Activated CD4-positive, alpha-beta T cell treated with anti-CD3 and anti-CD28 coated beads, Interleukin-2, amount 10 ng/mL, durations not matched to agents 7 days and 5 days (primary cell): ENCODE measurements at regions not wholly inside any gene's neighbourhood (a gene's known extent, or its start where the extent isn't known, plus 50 kb on each side); places are given as distances from the start of the nearest gene placed in this dataset.
"Not testable (repeated sequence)": the region's sequence is repeated elsewhere in the genome, so short reads cannot be mapped to it uniquely, and the experiment has no call there.

Experiments
- CTCF ChIA-PET: fragments of 350-600 bp; sonication (Branson Sonifier 250); formaldehyde crosslinking; loops from one replicate; lab custom pipeline; 2021; ENCODE audit warnings: antibody characterized with exemption; lab: Charles Lee
- POLR2A ChIA-PET: fragments of 350-600 bp; sonication (Branson Sonifier 250); formaldehyde crosslinking; loops from one replicate; lab custom pipeline; 2021; ENCODE audit warnings: antibody characterized with exemption; lab: Charles Lee
- DNase-seq: peaks from one replicate; pipeline ENCODE4 v3.0.0-alpha.2; 2020
- H3K27ac Mint-ChIP-seq: one replicate; pipeline ENCODE4 v1.8.0; 2021; ENCODE audit warnings: mild to moderate bottlenecking, moderate library complexity, mixed read lengths
- H3K27me3 Mint-ChIP-seq: one replicate; pipeline ENCODE4 v1.8.0; 2021; ENCODE audit warnings: mixed read lengths
- H3K36me3 Mint-ChIP-seq: one replicate; pipeline ENCODE4 v1.8.0; 2021; ENCODE audit warnings: low read depth, mixed read lengths
- H3K4me1 Mint-ChIP-seq: one replicate; pipeline ENCODE4 v1.8.0; 2021; ENCODE audit warnings: mixed read lengths
- H3K4me3 Mint-ChIP-seq: one replicate; pipeline ENCODE4 v1.8.0; 2021; ENCODE audit warnings: mild to moderate bottlenecking, moderate library complexity, mixed read lengths
- H3K9me3 Mint-ChIP-seq: one replicate; pipeline ENCODE4 v1.8.0; 2021; ENCODE audit warnings: mixed read lengths

DNA sequence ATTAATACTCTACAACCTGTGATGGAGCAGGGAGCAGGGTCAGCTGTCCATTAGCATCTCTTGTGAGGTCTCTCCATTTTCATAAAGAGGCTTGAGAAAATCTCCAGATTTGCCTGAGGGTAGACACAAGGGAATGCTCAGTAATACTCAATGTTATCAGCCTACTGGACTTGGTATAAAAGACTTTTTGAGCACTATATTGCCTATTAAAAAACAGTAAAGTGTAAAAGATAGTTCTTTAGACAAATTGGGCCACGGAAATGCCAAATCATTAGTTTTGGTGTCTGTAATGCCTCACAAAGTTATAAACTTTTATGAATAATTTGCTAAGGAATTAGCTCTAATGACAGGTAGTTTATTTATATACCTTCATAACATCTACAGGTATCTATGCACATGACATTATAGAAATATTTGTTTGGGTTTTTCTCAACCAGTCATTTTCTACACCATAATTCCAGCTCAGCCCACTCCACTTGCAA, 1524.9 kb upstream of the TPTE start:
- H3K4me3 Mint-ChIP-seq, H3K4me1 Mint-ChIP-seq, H3K27me3 Mint-ChIP-seq, CTCF ChIA-PET, POLR2A ChIA-PET, H3K27ac Mint-ChIP-seq, H3K36me3 Mint-ChIP-seq, DNase-seq: not testable (repeated sequence)
- H3K9me3 Mint-ChIP-seq = peaks cover 47% of the 10 kb centered on the region

DNA sequence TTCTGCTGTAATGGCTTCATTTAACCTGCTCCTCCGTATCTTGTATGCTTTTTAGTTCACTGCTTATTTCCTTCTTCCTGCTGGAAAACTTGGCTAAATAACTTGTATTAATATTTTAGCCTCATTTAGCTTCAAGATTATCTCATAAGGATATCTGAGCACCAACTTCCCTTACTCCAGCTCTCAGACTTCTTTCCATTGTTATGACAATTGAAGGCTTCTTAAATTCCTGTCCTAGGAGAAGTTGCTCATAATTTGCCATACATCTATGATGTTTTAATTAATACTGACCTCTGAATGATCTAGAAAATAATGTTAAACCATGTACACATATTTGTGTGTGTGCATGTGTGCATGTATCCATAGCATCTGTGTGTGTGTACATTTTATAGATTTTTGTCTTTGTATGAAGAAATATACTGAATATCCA, 1524.4 kb upstream of the TPTE start:
- H3K4me3 Mint-ChIP-seq = no peak overlapping the region
- CTCF ChIA-PET = no interaction called here
- POLR2A ChIA-PET = no interaction called here
- peaks cover 44% of the 10 kb centered on the region for H3K9me3 Mint-ChIP-seq
- H3K27me3 Mint-ChIP-seq = no peaks in the 10 kb centered on the region
- H3K4me1 Mint-ChIP-seq = no peaks in the 10 kb centered on the region
- no peak overlapping the region for H3K27ac Mint-ChIP-seq
- DNase-seq = no peak
- H3K36me3 Mint-ChIP-seq = no peaks in the 10 kb centered on the region

DNA sequence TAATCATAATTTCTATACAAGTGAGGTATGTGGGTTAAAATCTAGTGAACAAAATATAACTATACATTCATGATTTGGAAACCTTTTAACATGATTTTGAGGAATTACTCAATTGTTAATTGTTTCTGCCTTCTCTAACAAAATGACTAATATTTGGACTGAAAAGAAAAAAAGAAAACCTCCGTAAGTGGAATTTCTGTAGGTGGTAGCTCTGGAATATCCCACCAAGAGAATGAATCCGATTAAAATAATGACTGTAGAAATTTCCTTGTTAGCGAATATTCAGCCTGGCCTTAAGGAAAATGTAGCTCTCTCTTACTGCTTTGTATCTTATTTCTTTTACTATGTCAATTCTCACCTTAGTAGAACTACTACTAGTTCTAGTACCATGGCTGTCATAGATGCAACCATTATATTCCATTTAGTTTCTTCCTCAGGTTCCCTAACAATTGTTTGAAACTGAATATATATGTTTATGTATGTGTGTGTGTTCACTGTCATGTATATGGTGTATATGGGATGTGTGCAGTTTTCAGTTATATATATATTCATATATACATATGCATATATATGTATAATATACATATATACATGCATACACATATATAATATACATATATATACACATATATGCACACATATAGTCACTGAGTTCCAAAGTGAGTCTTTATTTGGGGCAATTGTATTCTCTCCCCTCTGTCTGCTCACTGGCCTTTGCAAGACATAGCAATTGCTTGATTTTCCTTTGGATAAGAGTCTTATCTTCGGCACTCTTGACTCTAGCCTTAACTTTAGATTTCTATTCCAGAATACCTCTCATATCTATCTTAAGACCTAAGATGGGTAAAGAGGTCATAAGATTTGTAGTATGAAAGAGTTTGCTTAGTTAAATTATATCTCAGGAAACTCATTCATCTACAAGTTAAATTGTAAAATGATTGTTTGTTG, 1523.7 kb upstream of the TPTE start:
- CTCF ChIA-PET, H3K27ac Mint-ChIP-seq, H3K4me3 Mint-ChIP-seq, H3K36me3 Mint-ChIP-seq, DNase-seq, H3K27me3 Mint-ChIP-seq, H3K4me1 Mint-ChIP-seq, POLR2A ChIA-PET: not testable (repeated sequence)
- peaks cover 41% of the 10 kb centered on the region for H3K9me3 Mint-ChIP-seq

DNA sequence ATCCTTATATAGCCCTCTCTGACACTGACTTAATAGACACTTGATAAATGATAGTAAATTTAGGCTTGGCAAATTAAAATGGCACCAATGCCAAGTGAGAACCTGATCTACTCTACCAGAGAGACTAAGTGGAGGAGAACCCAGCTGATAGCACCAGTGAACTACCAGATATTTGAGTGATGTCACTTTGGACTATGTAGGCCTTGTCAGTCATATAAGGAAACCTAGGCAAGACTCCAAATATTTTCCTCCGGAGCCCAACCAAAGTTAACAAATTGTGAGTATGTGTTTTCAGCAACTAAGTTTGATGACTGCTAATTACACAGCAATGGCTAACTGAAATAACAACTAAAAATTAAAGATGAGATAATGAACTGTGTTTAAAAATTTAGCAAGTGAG, 1522.9 kb upstream of the TPTE start:
- H3K36me3 Mint-ChIP-seq, H3K4me1 Mint-ChIP-seq, DNase-seq, H3K27ac Mint-ChIP-seq, CTCF ChIA-PET, H3K27me3 Mint-ChIP-seq, POLR2A ChIA-PET, H3K4me3 Mint-ChIP-seq: not testable (repeated sequence)
- H3K9me3 Mint-ChIP-seq = peaks cover 38% of the 10 kb centered on the region

DNA sequence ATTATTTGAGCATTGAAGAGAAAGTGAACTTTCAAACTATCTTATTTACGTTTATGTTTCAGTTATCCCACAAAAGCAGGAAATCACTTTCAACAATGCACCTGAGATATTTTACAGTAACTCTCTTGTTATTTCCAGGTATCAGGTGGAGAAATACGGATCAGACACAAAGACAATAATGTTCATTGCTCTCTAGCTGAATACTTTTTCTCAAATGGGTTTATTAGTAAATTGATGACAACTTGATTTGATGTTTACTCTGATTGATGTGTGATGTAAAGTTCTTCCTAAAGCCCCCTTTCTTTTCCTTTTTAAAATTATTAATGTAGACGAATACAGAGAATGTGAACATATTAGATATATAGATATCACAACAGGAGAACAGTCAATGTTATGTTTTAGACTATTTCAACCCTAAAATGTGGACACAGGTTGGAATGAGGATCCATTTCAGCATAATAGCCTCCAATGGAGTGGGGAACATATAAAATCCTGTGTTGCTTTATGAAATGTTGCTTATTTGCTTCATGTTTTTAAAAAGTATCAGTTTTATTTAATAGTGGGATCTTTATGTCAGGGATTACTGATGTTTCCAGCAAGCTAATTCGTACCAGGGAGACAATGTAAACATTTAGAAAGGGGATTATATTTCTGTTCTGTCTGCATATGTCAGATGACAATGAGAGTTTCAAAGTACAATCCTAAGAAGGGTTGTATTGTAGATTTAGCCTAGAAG, 1522.3 kb upstream of the TPTE start:
- ChIA-PET POLR2A (no interaction called here), CTCF (no interaction called here)
- H3K4me1 Mint-ChIP-seq = no peaks in the 10 kb centered on the region
- no peaks in the 10 kb centered on the region for H3K36me3 Mint-ChIP-seq
- peaks cover 38% of the 10 kb centered on the region for H3K9me3 Mint-ChIP-seq
- H3K27ac Mint-ChIP-seq = no peak overlapping the region
- no peak for DNase-seq
- H3K4me3 Mint-ChIP-seq = no peak overlapping the region
- H3K27me3 Mint-ChIP-seq = no peaks in the 10 kb centered on the region

DNA sequence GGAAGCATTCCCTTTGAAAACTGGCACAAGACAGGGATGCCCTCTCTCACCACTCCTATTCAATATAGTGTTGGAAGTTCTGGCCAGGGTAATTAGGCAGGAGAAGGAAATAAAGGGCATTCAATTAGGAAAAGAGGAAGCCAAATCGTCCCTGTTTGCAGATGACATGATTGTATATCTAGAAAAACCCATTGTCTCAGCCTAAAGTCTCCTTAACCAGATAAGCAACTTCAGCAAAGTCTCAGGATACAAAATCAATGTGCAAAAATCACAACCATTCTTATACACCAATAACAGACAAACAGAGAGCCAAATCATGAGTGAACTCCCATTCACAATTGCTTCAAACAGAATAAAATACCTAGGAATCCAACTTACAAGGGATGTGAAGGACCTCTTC, 1521.3 kb upstream of the TPTE start:
- DNase-seq, H3K4me1 Mint-ChIP-seq, H3K27ac Mint-ChIP-seq, H3K36me3 Mint-ChIP-seq, H3K4me3 Mint-ChIP-seq, CTCF ChIA-PET, H3K27me3 Mint-ChIP-seq, POLR2A ChIA-PET: not testable (repeated sequence)
- H3K9me3 Mint-ChIP-seq = peaks cover 37% of the 10 kb centered on the region

DNA sequence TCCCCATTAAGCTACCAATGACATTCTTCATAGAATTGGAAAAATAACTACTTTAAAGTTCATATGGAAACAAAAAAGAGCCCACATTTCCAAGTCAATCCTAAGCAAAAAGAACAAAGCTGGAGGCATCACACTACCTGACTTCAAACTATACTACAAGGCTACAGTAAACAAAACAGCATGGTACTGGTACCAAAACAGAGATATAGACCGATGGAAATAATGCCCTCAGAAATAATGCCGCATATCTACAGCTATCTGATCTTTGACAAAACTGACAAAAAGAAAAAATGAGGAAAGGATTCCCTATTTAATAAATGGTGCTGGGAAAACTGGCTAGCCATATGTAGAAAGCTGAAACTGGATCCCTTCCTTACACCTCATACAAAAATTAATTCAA, 1520.7 kb upstream of the TPTE start:
- DNase-seq, H3K4me1 Mint-ChIP-seq, H3K27ac Mint-ChIP-seq, CTCF ChIA-PET, H3K27me3 Mint-ChIP-seq, POLR2A ChIA-PET, H3K36me3 Mint-ChIP-seq, H3K4me3 Mint-ChIP-seq: not testable (repeated sequence)
- H3K9me3 Mint-ChIP-seq = peaks cover 35% of the 10 kb centered on the region

DNA sequence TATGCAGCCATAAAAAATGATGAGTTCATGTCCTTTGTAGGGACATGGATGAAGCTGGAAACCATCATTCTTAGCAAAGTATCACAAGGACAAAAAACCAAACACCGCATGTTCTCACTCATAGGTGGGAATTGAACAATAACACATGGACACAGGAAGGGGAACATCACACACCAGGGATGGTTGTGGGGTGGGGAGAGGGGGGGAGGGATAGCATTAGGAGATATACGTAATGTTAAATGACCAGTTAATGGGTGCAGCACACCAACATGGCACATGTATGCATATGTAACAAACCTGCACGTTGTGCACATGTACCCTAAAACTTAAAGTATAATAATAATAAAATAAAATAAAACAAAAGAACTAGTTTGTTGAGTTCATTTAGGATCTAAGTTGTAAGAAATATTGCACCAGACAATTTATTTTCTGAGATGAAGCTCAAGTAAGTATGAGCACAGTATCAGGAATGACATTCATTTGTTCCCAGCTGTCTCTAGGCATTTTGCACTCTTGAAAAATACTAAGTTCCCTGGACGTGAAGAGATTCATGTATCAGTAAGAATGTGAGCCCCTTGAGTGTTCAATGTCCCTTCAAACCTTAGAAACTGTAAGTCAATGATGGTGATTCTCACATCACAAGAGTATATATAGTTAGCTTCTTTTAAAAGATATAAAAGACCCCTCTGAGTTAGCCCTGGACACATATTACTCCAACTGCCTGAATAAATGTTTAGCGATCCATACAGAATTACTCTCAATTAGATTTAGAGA, 1519.3 kb upstream of the TPTE start:
- DNase-seq, H3K4me3 Mint-ChIP-seq, POLR2A ChIA-PET, H3K4me1 Mint-ChIP-seq, H3K27me3 Mint-ChIP-seq, H3K36me3 Mint-ChIP-seq, CTCF ChIA-PET, H3K27ac Mint-ChIP-seq: not testable (repeated sequence)
- peaks cover 41% of the 10 kb centered on the region for H3K9me3 Mint-ChIP-seq

DNA sequence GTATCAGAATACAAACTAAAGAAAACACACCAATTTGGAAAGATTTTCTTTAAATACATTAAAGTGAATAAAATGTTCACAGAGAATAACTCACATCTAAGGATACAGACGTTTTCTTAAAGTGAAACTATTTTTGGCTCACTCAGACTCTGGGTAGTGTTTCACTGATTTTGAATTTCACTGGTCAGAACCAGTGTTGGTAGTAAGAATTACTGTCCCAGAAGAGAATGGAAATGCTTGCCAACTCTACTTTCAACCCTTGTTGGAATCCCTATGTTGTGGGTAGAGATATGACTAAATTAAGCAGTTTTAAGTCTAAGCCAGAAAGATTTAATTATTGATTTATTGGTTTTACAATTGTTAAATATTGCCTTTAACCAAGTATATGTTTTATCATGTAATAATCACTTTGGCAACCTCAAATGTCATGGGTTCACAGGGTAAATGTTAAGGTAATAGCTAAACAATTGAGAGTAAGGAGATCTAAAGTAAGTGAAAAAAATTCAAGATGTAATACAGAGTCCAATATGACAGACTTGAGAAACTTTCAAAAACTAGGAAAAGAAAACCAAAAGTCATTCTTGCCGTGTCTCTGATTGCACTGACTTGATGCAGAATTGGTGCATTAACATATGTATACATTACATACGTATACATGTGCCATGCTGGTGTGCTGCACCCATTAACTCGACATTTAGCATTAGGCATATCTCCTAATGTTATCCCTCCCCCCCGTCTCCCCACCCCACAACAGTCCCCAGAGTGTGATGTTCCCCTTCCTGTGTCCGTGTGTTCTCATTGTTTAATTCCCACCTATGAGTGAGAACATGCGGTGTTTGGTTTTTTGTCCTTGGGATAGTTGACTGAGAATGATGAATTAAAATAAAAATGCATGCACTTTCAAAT, 1517.2 kb upstream of the TPTE start:
- H3K4me3 Mint-ChIP-seq, H3K27me3 Mint-ChIP-seq, H3K36me3 Mint-ChIP-seq, DNase-seq, H3K4me1 Mint-ChIP-seq, H3K27ac Mint-ChIP-seq, CTCF ChIA-PET, POLR2A ChIA-PET: not testable (repeated sequence)
- peaks cover 46% of the 10 kb centered on the region for H3K9me3 Mint-ChIP-seq

DNA sequence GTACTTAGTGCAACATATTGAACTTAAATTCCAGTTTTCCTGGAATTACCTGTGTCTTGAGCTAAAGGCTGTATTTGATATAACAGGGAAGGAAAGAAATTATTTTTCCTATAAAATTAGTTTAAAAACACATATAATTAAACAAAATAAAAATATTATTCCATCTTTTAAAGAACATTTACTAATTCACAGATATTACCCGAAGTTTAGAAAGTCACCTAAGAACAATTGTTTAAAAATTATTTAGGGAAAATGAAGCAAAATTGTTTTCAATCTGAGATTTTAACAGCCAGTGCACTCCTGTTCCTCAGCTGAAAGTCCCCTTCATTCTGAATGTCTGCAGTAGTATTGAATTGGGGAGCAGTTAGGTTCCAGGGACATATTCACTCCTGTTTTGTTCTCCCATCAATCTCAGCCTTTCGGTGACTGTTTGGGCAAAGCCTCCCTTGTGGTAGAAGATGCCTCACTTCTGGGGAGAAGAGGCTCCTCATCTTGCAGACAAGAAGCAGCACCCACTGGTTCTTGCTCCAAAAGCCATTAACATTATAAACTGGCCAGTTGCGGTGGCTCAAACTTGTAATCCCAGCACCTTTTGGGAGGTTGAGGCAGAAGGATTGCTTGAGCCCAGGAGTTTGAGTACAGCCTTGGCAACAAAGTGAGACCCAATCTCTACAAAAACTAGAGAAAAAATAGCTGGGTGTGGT, 1516.4 kb upstream of the TPTE start:
- H3K36me3 Mint-ChIP-seq, H3K27ac Mint-ChIP-seq, POLR2A ChIA-PET, H3K27me3 Mint-ChIP-seq, H3K4me1 Mint-ChIP-seq, CTCF ChIA-PET, DNase-seq, H3K4me3 Mint-ChIP-seq: not testable (repeated sequence)
- peaks cover 45% of the 10 kb centered on the region for H3K9me3 Mint-ChIP-seq

DNA sequence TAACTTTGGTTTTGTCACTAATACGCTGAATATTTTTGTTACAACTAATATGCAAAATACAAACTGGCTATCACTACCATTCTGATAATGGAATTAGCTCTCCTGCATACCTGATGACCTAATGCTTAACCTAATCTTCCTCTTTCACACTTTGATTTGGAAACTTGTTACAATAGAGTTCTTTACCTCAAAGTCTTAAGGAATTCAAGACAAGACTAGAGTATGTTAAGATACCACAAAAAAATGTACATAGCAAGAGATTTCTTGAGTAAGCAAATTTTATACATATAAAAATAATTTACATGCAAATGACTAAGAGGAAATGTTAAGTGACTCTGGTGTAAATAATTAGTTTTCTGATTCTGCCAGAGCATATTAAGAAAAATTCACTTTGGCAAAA, 1515.7 kb upstream of the TPTE start:
- CTCF ChIA-PET, H3K4me3 Mint-ChIP-seq, H3K27ac Mint-ChIP-seq, H3K4me1 Mint-ChIP-seq, H3K27me3 Mint-ChIP-seq, DNase-seq, H3K36me3 Mint-ChIP-seq, POLR2A ChIA-PET: not testable (repeated sequence)
- H3K9me3 Mint-ChIP-seq = peaks cover 39% of the 10 kb centered on the region

DNA sequence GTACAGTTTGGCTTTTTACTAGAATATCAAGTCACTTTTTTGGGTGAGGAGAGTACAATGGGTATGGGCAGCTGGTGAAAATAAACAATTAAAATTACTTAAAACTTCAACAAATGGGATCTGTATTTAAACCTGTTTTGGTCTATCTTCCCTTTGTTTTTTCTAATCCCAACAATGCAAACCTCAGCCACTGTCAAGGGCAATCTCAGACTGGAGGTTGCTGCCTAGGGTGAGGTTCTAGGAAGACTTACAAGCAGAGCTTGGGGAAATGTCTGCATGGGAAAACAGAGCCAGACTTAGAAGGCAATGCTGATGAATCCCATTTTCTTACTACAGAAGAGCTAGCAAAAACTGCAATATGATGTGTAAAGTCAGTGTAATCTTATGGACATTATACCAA, 1515.3 kb upstream of the TPTE start:
- H3K4me3 Mint-ChIP-seq, H3K27me3 Mint-ChIP-seq, H3K4me1 Mint-ChIP-seq, H3K27ac Mint-ChIP-seq, H3K36me3 Mint-ChIP-seq, DNase-seq, POLR2A ChIA-PET: not testable (repeated sequence)
- H3K9me3 Mint-ChIP-seq = peaks cover 41% of the 10 kb centered on the region
- CTCF ChIA-PET = interaction anchor here (1.5 kb wide), 1 partner anchor 17 kb away, joined by 3 read pairs; no protein-coding TSS in a partner anchor
